Thyroid gland (tissue), 4 donors: ENCODE measurements at regions not wholly inside any gene's neighbourhood (a gene's known extent, or its start where the extent isn't known, plus 50 kb on each side); places are given as distances from the start of the nearest gene placed in this dataset.

Experiments
- CTCF ChIP-seq, 6 experiments: fragments of 200-600 bp in 3 of 6; fragments of 450-650 bp in 3 of 6; sonication (generic) in 3 of 6; IDR thresholded peaks; one replicate each; pipeline ENCODE4 v1.5.1; 2016 to 2019; ENCODE audit warnings: antibody characterized with exemption in 6 of 6, mild to moderate bottlenecking in 2 of 6, inconsistent platforms in 1 of 6, moderate library complexity in 1 of 6
- POLR2A ChIP-seq, 2 donors: fragments of 450-650 bp; IDR thresholded peaks; one replicate each; pipeline ENCODE4 v1.6.1; 2017; ENCODE audit warnings: antibody characterized with exemption in 2 of 2, mild to moderate bottlenecking in 2 of 2, moderate library complexity in 1 of 2

- TF ChIP-seq POLR2A (IDR thresholded peaks at IDR 0.05) (no peak), CTCF (IDR thresholded peaks at IDR 0.05) (no peak)
These were observed 240.5 kb upstream of the SALL3 start for GRCh38 chr18:78739115-78739514.
